Subcutaneous abdominal adipose tissue (tissue), 5 donors: ENCODE measurements at regions not wholly inside any gene's neighbourhood (a gene's known extent, or its start where the extent isn't known, plus 50 kb on each side); places are given as distances from the start of the nearest gene placed in this dataset.
"Not testable (repeated sequence)": the region's sequence is repeated elsewhere in the genome, so short reads cannot be mapped to it uniquely, and the experiment has no call there.

Experiments used
- H3K27ac ChIP-seq: one replicate; pipeline ENCODE4 v1.7.0; 2013; ENCODE audit warnings: low read depth, mild to moderate bottlenecking, inconsistent platforms, low read length, moderate library complexity
- H3K27me3 ChIP-seq, 5 donors: one replicate each; pipeline ENCODE4 v1.7.0; 2013; ENCODE audit warnings: low read length in 5 of 5, inconsistent platforms in 1 of 5; ENCODE audit not compliant: control insufficient read depth in 5 of 5, insufficient read depth in 4 of 5
- H3K36me3 ChIP-seq, 5 donors: one replicate each; pipeline ENCODE4 v1.7.0; 2013; ENCODE audit warnings: low read length in 5 of 5; ENCODE audit not compliant: control insufficient read depth in 5 of 5, insufficient read depth in 5 of 5
- H3K4me1 ChIP-seq, 5 donors: one replicate each; pipeline ENCODE4 v1.7.0; 2013; ENCODE audit warnings: low read length in 5 of 5, mild to moderate bottlenecking in 3 of 5, moderate library complexity in 1 of 5; ENCODE audit not compliant: control insufficient read depth in 5 of 5, insufficient read depth in 5 of 5
- H3K4me3 ChIP-seq, 5 donors: one replicate each; pipeline ENCODE4 v1.7.0; 2013; ENCODE audit warnings: low read length in 5 of 5, low read depth in 1 of 5
- H3K9ac ChIP-seq, 5 donors: one replicate each; pipeline ENCODE4 v1.7.0; 2013; ENCODE audit warnings: low read length in 5 of 5, mild to moderate bottlenecking in 4 of 5, moderate library complexity in 3 of 5
- H3K9me3 ChIP-seq, 5 donors: one replicate each; pipeline ENCODE4 v1.7.0; 2013; ENCODE audit warnings: low read length in 5 of 5; ENCODE audit not compliant: control insufficient read depth in 5 of 5
- donor health status: healthy.
- donor health status: healthy.
- donor health status: healthy.
- donor health status: healthy.
- donor health status: healthy.

DNA sequence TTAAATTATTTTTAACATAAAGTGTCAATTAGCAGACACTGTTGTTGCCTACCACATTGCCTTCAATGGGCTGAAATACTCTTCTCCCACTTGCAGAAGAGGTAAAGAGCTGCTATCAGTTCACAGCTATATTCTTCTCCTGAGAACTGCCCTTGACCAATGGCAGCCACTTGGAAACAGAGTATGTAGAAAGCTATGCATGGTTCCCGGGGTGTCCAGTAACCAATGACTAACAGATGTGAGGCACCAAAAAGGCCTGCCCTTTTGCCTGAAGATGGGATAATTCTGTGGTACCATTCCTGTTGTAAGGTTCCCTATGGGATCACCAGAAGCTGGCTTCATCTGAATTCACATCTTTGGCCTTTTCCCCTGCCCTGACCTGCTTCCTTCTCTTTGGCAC, 181.4 kb upstream of the MAP3K1 start:
- H3K36me3 ChIP-seq: no peaks in the 10 kb centered on the region
- no peaks in the 10 kb centered on the region for H3K27me3 ChIP-seq
- H3K9ac ChIP-seq: no peak overlapping the region
- no peak overlapping the region for H3K4me3 ChIP-seq
- H3K9me3 ChIP-seq: no peaks in the 10 kb centered on the region
- H3K27ac ChIP-seq: no peak overlapping the region
- peaks cover 0 to under 1% (median 0%) of the 10 kb centered on the region in 5 donors for H3K4me1 ChIP-seq

DNA sequence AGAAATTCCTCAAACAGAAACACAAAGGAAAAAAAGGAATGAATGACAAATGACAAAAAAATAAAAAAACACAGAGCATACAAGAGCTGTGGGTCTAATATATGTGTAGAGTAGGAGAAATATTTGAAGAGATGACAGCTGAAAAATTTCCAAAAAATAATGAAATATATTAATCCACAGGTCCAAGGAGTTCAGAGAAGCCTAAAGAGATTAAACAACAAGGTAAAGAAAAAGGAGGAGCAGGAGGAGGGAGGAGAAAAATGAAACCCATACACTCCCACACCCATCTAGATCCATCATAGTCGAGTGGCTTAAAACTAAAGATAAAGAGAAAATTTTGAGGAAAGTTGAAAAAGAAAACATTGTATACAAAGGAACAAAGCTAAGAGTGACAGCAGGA, 182.4 kb upstream of the MAP3K1 start:
- Histone ChIP-seq H3K4me1 (no peaks in the 10 kb centered on the region), H3K9me3 (no peaks in the 10 kb centered on the region), H3K9ac (no peak overlapping the region), H3K36me3 (no peaks in the 10 kb centered on the region), H3K27ac (no peak overlapping the region), H3K4me3 (no peak overlapping the region), H3K27me3 (no peaks in the 10 kb centered on the region)

DNA sequence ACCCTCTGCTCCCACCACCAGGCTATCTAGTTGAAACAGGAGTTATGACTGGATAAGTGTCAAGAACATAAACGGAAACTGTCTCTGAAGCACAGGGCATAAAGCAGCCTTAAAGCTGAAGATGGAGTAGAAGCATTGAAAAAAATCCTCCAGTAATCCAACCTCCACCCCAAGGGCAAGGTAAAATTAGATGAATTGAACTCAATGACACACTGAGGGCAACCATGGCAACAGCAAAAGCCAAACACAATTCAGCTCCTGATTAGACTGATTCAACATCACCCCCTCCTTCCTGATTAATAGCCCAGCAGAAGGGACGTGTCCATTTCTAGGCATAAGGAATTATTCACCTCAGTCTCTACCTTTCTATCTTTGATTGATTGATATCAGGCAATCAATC, 183.2 kb upstream of the MAP3K1 start:
- H3K4me1 ChIP-seq: no peaks in the 10 kb centered on the region

DNA sequence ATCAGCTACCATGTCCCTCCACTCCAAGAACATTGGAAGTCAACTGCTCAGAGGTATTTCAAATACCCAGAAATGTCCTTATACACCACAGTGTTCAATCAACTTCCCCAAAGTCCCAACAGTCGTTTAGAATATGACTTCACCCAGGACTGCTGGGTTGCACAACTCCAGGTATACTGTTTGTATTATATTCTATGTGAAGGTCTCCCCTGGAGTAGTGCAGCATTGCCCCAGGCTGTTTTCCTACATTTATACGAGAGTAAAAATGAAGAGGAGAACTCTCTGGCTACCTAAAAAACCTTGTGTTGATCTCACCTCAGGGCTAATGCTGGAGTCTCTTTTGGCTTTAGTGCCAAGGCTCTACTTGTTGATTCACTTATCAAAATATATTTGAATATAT, 183.6 kb upstream of the MAP3K1 start:
- no peak overlapping the region for H3K4me3 ChIP-seq
- H3K9me3 ChIP-seq: peaks cover 0 to 6% (median 0%) of the 10 kb centered on the region in 5 donors
- no peak overlapping the region for H3K27ac ChIP-seq
- no peaks in the 10 kb centered on the region for H3K27me3 ChIP-seq
- no peaks in the 10 kb centered on the region for H3K4me1 ChIP-seq
- no peaks in the 10 kb centered on the region for H3K36me3 ChIP-seq
- H3K9ac ChIP-seq: no peak overlapping the region

More for the DNA sequence above, 183.2 kb upstream of the MAP3K1 start:
- Histone ChIP-seq H3K36me3 (no peaks in the 10 kb centered on the region), H3K27ac (no peak overlapping the region), H3K27me3 (no peaks in the 10 kb centered on the region), H3K9ac (no peak overlapping the region), H3K4me3 (no peak overlapping the region), H3K9me3 (peaks cover 0 to 3% (median 0%) of the 10 kb centered on the region in 5 donors)

DNA sequence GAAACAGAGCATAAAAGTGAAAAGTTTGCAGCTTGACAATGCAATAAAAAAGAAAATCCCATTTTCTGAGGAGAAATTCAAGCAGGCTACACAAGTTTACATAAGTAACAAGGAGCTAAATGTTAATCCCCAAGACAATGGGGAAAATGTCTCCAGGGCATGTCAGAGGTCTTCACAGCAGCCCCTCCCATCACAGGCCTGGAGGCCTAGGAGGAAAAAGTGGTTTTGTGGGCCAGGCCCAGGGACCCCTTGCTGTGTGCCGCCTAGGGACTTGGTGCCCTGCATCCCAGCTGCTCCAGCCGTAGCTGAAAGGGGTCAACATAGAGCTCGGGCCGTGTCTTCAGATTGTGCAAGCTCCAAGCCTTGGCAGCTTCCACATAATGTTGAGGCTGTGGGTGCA, 186.7 kb upstream of the MAP3K1 start:
- not testable (repeated sequence) for H3K9me3 ChIP-seq, H3K27me3 ChIP-seq, H3K36me3 ChIP-seq, H3K4me3 ChIP-seq, H3K27ac ChIP-seq, H3K9ac ChIP-seq, H3K4me1 ChIP-seq

DNA sequence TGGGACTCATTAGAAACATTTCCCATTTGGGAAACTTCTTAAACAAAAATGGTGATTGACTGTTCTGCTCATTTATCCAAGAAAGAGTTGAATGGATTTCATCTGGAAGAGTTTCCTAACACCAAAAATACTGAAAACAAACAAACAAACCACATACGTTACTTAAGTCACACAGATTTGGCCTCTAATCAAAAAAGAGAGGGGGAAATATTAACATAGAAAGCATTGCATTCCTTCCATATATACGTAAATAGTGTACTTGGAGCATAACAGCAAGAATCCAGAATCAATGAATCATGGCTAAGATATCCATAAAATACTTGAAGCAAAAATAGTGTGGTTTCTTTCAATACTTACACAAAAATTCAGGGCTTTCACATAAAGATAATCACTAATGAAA, 189.8 kb upstream of the MAP3K1 start:
- Histone ChIP-seq H3K36me3 (no peaks in the 10 kb centered on the region), H3K4me3 (no peak overlapping the region), H3K27me3 (no peaks in the 10 kb centered on the region), H3K4me1 (no peaks in the 10 kb centered on the region), H3K9me3 (peaks cover 0 to 10% (median 0%) of the 10 kb centered on the region in 5 donors), H3K27ac (no peak overlapping the region), H3K9ac (no peak overlapping the region)

DNA sequence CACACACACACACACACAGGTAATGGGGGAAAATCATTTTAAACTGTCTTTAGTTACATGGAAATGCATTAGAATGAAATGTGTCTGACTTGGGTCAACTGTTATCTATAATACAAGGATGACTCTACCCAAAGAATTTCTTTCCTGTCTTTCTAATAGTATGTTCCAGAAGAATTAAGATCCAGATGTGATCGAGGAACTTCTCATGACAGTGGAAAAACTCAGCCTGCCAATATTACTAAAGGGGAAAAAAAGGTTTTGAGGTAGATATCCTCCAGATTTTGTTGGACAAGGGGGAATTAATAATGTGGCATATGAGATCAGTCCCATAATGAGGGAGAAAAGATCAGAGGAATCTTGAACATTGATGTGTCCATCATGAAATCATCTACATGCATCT, 190.6 kb upstream of the MAP3K1 start:
- no peaks in the 10 kb centered on the region for H3K27me3 ChIP-seq
- H3K4me1 ChIP-seq: no peaks in the 10 kb centered on the region
- no peak overlapping the region for H3K27ac ChIP-seq
- no peak overlapping the region for H3K4me3 ChIP-seq
- H3K9ac ChIP-seq: no peak overlapping the region
- H3K36me3 ChIP-seq: no peaks in the 10 kb centered on the region
- peaks cover 0 to 10% (median 0%) of the 10 kb centered on the region in 5 donors for H3K9me3 ChIP-seq

DNA sequence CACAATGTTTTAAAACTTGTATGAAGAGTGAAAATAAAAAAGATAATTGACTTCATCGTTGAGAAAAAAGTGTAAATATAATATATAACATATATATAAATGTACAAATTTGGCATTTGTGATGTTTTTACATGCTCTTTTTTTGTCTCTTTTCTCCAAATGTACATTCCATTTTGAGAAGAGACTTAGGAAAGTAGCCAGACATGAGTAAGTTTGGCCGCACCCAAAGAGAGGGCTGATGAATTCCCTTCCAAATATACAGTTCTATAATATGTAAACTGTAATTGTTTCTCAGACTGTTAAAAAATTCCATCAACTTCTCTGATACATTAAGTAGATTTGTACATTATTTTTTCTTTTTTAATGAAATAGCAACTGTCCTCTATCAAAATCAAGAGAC, 193.2 kb upstream of the MAP3K1 start:
- no peak overlapping the region for H3K9ac ChIP-seq
- H3K9me3 ChIP-seq: peaks cover 0 to 21% (median 13%) of the 10 kb centered on the region in 5 donors
- H3K4me1 ChIP-seq: no peaks in the 10 kb centered on the region
- H3K27me3 ChIP-seq: no peaks in the 10 kb centered on the region
- no peak overlapping the region for H3K27ac ChIP-seq
- no peaks in the 10 kb centered on the region for H3K36me3 ChIP-seq
- no peak overlapping the region for H3K4me3 ChIP-seq

DNA sequence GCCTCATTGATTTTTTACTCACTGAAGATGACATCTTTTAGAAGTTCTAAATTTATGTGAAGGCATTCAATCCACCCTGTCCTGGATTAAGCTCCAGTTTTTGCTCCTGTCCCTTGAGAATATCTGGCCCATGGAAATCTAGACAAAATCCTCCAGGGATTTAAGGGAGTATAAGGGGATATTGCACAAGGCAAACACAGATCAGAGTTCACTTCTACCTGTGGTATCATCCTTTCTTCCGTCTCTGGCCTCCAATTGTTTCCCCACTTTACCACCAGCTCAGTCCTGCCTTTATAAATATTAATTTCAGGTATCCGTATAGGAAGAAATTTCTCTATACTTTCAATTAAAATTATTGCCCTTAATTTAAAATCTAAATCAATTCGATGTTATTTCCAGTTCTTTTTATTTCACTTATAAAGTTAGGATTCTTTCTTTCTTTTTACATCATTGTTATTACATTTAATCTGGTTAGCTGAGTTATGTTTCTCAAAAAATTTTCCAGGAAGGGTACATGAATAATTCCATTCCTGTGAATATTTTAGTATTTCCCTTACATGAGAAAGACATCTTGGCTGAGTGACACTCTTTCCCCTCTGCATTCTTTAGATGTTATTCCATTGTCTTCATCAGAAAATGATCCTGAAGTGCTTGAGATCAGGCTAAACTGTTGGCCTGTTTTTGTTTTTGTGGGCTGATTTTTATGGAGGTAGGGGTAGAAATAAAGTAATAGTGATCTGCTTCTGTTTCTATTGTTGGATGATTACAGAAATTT, 194.3 kb upstream of the MAP3K1 start:
- no peak overlapping the region for H3K4me3 ChIP-seq
- no peak overlapping the region for H3K27ac ChIP-seq
- no peaks in the 10 kb centered on the region for H3K36me3 ChIP-seq
- peaks cover 0 to 18% (median 13%) of the 10 kb centered on the region in 5 donors for H3K9me3 ChIP-seq
- H3K27me3 ChIP-seq: no peaks in the 10 kb centered on the region
- no peak overlapping the region for H3K9ac ChIP-seq
- H3K4me1 ChIP-seq: peaks cover 0 to 9% (median 6%) of the 10 kb centered on the region in 5 donors

DNA sequence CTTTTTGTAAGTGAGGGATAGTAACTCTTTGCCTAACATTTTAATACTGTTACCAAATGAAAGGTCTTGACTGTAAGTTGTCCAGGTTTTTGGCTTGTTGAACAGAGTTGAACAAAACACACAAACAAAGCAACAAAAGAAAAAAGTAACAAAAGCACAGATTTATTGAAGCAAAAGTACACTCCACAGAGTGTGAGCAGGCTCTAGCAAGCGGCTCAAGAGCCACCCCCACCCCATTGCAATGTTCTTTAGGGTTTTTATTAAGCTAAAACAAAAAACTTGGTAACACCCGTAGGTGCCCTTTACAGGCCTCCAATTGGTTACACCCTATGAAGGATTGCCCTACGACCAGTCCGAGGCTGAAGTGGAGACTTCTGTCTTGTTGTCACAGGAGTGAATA, 197.4 kb upstream of the MAP3K1 start:
- Histone ChIP-seq H3K27me3 (no peaks in the 10 kb centered on the region), H3K9ac (no peak overlapping the region), H3K27ac (no peak overlapping the region), H3K9me3 (peaks cover 0 to 18% (median 13%) of the 10 kb centered on the region in 5 donors), H3K36me3 (no peaks in the 10 kb centered on the region), H3K4me3 (no peak overlapping the region), H3K4me1 (peaks cover 0 to 23% (median 14%) of the 10 kb centered on the region in 5 donors)
